Cardiac fibroblast (primary cell): ENCODE measurements at regions not wholly inside any gene's neighbourhood (a gene's known extent, or its start where the extent isn't known, plus 50 kb on each side); places are given as distances from the start of the nearest gene placed in this dataset.

Experiments used
- DNase-seq, 2 donors: peaks; one replicate each; pipeline versions ENCODE4 v3.0.0 to v3.0.0-alpha.2; 2010; ENCODE audit warnings: low read depth in 2 of 2
- H3K4me3 ChIP-seq, 2 donors: replicated peaks in 1 of 2; 1 replicate in 1 of 2; 2 replicates in 1 of 2; pipeline ENCODE4 v1.5.1; 2011; ENCODE audit warnings: low read depth in 2 of 2, low read length in 2 of 2, mild to moderate bottlenecking in 2 of 2, moderate library complexity in 1 of 2
- CTCF ChIP-seq: IDR thresholded peaks from one replicate; pipeline ENCODE4 v1.5.1; 2011; ENCODE audit warnings: low read depth, mild to moderate bottlenecking, low read length, inconsistent platforms

DNA sequence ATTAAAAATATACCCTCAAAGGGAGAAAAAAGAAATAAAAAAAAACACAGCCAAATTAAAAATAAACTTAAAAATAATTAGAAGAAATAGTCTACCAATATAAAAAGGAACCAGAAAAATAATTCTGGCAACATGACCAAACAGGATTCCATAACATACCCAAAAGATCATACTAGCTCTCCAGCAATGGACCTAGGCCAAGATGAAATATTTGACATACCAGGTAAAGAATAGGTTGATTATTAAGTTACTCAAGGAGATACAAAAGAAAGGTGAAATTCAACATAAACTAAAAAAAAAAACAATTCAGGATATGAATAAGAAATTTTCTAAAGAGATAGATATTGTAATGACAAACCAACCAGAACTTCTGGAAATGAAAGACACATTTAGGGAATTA, 121.3 kb upstream of the SCAF11 start:
- no peak for TF ChIP-seq CTCF
- DNase-seq = no peak
- H3K4me3 ChIP-seq = no peak overlapping the region

- DNase-seq = no peak
- peak; percentile 11 for TF ChIP-seq CTCF
- no peak overlapping the region for H3K4me3 ChIP-seq
Observed at GRCh38 chr12:46110928-46111699, 120.7 kb upstream of the SCAF11 start.

GRCh38 chr12:46110223-46110611, 119.8 kb upstream of the SCAF11 start:
- H3K4me3 ChIP-seq = no peak overlapping the region
- no peak for TF ChIP-seq CTCF
- no peak for DNase-seq

GRCh38 chr12:46109343-46110222, 119.2 kb upstream of the SCAF11 start:
- no peak overlapping the region for H3K4me3 ChIP-seq
- TF ChIP-seq CTCF = no peak
- DNase-seq = no peak

- no peak for DNase-seq
- H3K4me3 ChIP-seq = no peak overlapping the region
- TF ChIP-seq CTCF = no peak
Observed at GRCh38 chr12:46108721-46109120, 118.3 kb upstream of the SCAF11 start.

DNA sequence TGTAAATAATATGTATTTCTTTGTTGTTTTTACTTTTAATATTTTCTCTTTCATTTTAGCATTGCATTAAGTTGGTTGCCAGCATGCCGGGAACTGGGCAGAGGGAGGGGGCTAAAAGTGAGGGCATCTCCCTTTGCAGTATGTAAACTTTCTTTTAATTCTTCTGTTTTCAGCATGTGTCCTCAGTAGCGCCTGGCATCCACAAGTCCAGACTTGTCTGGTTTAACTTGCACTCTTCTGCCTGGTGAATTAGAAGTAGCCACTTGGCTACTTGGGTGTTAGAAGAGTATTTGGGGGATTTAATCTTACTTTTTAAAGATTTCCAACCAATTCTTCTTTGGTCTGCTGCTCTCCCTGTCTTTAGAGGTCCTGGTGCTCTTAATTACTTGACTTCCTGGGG, 117.2 kb upstream of the SCAF11 start:
- DNase-seq = no peak
- no peak for TF ChIP-seq CTCF
- H3K4me3 ChIP-seq = no peak overlapping the region
